Natural killer cell treated with Interleukin-12 subunit alpha and Interleukin-12 subunit beta and Interleukin-15 and Interleukin-18, amount 100 ng/mL, for 72 hours (primary cell): ENCODE measurements at regions not wholly inside any gene's neighbourhood (a gene's known extent, or its start where the extent isn't known, plus 50 kb on each side); places are given as distances from the start of the nearest gene placed in this dataset.

Experiments
- ATAC-seq, 2 donors: fragments of 150-1000 bp; cut with Tn5 transposase in 1 of 2; sonication (Bioruptor Pico), chemical (Tn5 transposase) in 1 of 2; 2 replicates each; pipeline ENCODE4 v1.10.0; 2021
- DNase-seq: peaks from one replicate; pipeline ENCODE4 v3.0.0; 2022; ENCODE audit warnings: low spot score
- H3K27ac Mint-ChIP-seq, 2 donors: 1 replicate in 1 of 2; 2 replicates in 1 of 2; pipeline ENCODE4 v1.8.0; 2022; ENCODE audit warnings: mixed read lengths in 2 of 2, mild to moderate bottlenecking in 1 of 2, moderate library complexity in 1 of 2
- H3K27me3 Mint-ChIP-seq, 2 donors: 1 replicate in 1 of 2; 2 replicates in 1 of 2; pipeline ENCODE4 v1.8.0; 2022; ENCODE audit warnings: mixed read lengths in 2 of 2
- H3K36me3 Mint-ChIP-seq: one replicate; pipeline ENCODE4 v1.8.0; 2022; ENCODE audit warnings: mixed read lengths
- H3K4me1 Mint-ChIP-seq, 2 donors: 1 replicate in 1 of 2; 2 replicates in 1 of 2; pipeline ENCODE4 v1.8.0; 2022; ENCODE audit warnings: low read depth in 2 of 2, mixed read lengths in 2 of 2, mild to moderate bottlenecking in 1 of 2
- H3K4me3 Mint-ChIP-seq: one replicate; pipeline ENCODE4 v1.8.0; 2022; ENCODE audit warnings: mixed read lengths
- H3K9me3 Mint-ChIP-seq: 2 replicates; pipeline ENCODE4 v1.8.0; 2022; ENCODE audit warnings: mixed read lengths

DNA sequence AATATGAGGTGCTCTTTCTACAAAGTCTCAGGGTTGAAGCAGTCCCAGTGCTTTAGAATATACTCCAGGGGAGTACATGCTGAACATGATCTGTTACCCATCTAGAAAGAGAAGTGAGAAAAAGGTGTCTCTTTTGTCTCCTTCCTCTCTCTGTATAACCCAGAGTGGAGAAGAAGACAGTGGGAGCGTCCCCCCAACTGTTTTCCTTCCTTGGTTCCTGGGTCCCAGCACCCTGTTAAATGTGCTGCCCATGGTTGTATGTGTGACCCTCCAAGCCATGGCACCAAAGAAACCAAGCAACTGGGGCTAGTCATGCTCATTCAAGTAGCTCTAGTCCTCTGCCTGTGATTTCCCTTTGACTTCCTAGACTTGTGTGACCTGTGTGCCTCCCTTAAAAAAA, 683.7 kb downstream of the TBL1XR1 start:
- Mint-ChIP-seq H3K36me3 (peaks cover 24% of the 10 kb centered on the region), H3K9me3 (peaks cover 18% of the 10 kb centered on the region), H3K27me3 (no peaks in the 10 kb centered on the region), H3K27ac (no peak overlapping the region), H3K4me1 (no peaks in the 10 kb centered on the region), H3K4me3 (no peak overlapping the region)
- ATAC-seq (no peak), DNase-seq (no peak)

DNA sequence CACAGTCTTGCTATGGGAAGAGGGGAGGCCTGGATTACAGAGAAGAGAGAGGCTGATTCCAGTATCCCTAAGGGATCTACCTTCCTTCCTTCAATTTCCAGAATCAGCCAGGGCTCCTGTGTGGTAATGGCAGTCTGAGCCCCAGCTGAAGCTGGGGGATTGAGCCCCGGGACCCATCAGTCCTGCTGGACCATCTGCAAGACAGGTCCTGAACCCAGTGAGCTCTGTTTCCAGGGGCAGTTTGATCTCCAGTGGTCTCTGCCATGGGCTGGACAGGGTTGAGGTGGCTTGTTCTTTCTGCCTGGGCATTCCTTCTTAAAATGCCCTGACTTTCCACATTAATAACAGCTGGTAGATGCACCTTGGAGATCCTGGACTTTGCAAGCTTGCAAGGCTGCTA, 685.2 kb downstream of the TBL1XR1 start:
- H3K27me3 Mint-ChIP-seq, result no peaks in the 10 kb centered on the region

DNA sequence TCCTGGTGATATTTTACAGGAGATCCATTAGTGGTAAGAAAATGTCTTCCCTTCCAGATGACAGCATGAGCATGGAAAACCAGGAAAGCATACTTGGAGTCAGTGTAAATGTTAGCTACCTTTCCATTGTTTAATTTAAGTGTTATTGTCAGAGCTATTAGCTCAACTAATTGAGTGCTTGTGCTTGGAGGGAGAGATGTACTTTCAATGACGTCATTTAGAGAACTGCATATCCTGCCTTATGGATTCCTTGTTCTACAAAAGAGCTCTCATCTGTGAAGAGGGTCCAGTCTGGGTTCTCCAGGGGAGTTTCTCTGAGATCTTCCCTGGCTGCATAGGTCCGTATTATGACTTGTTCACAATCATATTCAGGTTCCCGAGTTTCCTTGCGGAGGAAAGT, 687.2 kb downstream of the TBL1XR1 start:
- peaks cover 20% of the 10 kb centered on the region for H3K9me3 Mint-ChIP-seq
- no peak for DNase-seq
- peaks cover 24% of the 10 kb centered on the region for H3K36me3 Mint-ChIP-seq
- H3K27me3 Mint-ChIP-seq, result no peaks in the 10 kb centered on the region
- no peak for ATAC-seq
- H3K4me3 Mint-ChIP-seq, result no peak overlapping the region
- no peak overlapping the region for H3K27ac Mint-ChIP-seq
- H3K4me1 Mint-ChIP-seq, result no peaks in the 10 kb centered on the region

More for the DNA sequence above, 685.2 kb downstream of the TBL1XR1 start:
- Mint-ChIP-seq H3K36me3 (peaks cover 24% of the 10 kb centered on the region), H3K4me3 (no peak overlapping the region), H3K27ac (no peak overlapping the region), H3K4me1 (no peaks in the 10 kb centered on the region), H3K9me3 (peaks cover 18% of the 10 kb centered on the region)
- ATAC-seq (no peak), DNase-seq (no peak)

DNA sequence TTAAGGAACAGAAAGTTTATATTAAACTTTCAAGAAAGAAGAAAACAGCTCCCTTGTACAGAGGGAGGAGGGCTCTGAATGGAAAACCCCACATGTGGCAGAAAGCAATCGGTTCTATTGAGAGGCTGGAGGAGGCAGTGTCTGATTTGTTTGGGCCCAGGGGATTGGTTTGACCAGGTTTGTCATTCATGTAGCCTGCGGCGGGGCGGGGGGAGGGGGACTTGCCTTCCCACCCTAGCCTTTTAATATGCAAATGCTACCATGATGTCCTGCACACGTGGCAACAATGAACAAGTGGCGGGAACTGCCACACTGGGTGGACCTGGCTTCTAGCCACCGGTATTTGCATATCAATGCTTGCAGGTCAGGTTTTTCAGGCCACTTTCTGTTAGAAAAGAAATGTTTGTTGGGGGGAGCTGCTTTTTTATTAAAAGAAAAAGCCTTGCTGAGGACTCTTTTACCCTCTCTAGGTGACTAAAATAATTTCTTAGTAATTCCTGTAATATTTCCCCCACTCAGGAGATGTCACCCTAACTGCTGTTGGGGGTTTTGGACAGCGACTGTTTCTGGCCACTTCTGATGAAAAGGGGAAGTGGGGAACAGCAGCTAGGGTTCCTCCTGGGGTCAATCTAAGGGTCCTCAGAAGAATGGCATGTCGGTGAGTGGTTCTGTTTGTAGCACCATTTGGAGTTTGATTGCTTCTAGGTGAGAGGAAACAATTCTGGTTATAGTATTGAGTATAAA, 691.2 kb downstream of the TBL1XR1 start:
- no peak for ATAC-seq
- H3K36me3 Mint-ChIP-seq, result no peaks in the 10 kb centered on the region
- H3K4me1 Mint-ChIP-seq, result no peaks in the 10 kb centered on the region
- H3K27ac Mint-ChIP-seq, result no peak overlapping the region
- H3K9me3 Mint-ChIP-seq, result peaks cover 14% of the 10 kb centered on the region
- DNase-seq, result no peak
- no peaks in the 10 kb centered on the region for H3K27me3 Mint-ChIP-seq
- H3K4me3 Mint-ChIP-seq, result no peak overlapping the region

DNA sequence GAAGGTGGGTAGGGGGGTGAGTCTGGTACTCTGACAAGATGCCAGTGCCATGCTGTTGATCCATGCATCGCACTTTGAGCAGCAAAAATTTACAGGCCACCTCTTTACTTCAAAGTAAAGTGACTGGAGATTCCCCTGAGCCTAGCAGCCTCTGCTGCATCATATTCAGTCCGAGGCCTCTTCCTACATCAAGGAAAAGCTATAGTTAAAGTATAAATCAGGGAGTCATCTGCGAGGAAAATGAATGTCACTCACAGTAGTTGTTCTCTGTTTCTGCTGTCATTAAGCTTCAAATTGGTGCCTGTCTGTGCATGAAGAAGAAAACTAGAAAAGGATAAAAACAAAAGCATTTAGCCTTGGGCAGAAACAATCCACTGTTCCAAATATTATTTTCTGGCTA, 706.2 kb downstream of the TBL1XR1 start:
- Mint-ChIP-seq H3K27ac (no peak overlapping the region), H3K36me3 (no peaks in the 10 kb centered on the region), H3K4me1 (no peaks in the 10 kb centered on the region), H3K27me3 (no peaks in the 10 kb centered on the region), H3K9me3 (peaks cover 13% of the 10 kb centered on the region), H3K4me3 (no peak overlapping the region)
- ATAC-seq, result no peak
- no peak for DNase-seq

DNA sequence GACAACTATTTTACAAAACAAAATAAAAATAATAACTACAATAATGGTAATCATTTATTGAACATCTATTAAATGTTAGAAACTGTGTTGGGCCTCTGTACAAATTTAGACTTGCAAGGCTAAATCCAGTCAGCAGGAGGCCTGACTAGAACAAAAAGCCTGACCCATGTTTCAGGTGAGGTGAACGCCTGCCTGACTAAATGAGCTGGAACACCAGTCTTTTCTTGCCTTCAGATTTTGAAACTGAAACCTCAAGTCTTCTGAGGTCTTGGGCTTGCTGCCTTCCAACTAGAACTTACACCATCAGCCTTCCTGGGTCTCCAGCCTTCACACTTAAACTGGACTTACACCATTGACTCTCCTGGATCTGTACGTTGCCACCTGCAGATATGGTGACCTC, 706.9 kb downstream of the TBL1XR1 start:
- no peak for ATAC-seq
- H3K9me3 Mint-ChIP-seq, result peaks cover 13% of the 10 kb centered on the region

DNA sequence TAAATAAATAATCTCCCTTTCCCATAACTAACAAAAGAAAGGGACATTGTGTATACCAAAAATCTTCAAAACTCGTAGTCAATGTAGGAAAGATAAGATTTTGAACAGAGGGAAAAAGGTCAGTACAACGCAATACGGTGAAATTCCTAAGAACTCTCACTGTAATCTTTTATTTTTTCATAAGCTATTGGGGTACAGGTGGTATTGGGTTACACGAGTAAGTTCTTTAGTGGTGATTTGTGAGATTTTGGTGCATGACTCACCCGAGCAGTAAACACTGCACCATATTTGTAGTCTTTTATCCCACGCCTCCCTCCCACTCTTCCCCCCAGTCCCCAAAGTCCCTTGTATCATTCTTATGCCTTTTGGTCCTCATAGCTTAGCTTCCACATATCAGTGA, 718.0 kb downstream of the TBL1XR1 start:
- H3K27me3 Mint-ChIP-seq, result no peaks in the 10 kb centered on the region

More for the DNA sequence above, 706.9 kb downstream of the TBL1XR1 start:
- Mint-ChIP-seq H3K27me3 (no peaks in the 10 kb centered on the region), H3K36me3 (no peaks in the 10 kb centered on the region), H3K4me1 (no peaks in the 10 kb centered on the region), H3K4me3 (no peak overlapping the region), H3K27ac (no peak overlapping the region)
- DNase-seq, result no peak

DNA sequence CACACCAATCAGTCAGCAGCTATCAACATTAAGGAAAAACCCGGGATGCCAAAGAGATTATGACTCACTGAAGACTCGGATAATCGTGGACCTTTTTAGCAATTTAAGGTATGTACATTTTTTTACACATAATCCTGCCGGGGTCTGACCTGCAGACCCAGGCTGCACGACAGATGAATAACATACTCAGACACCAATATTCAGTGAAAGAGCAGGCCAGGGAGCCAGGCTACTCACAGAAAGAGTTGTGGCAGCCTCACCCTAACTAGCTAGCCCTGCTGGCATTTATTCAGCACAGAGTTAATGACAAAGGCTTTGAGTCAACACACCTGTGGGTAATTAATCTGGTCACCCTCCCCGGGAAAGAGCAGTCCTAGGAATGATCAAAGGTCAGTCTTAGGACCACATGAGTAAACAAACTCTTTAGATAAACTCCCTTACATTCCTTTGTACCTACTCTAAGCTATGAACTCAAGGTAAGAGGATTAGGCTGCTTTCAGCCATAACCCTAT, 727.5 kb downstream of the TBL1XR1 start:
- Mint-ChIP-seq H3K4me3 (no peak overlapping the region), H3K36me3 (no peaks in the 10 kb centered on the region), H3K4me1 (no peaks in the 10 kb centered on the region), H3K27me3 (no peaks in the 10 kb centered on the region), H3K9me3 (peaks cover 12% of the 10 kb centered on the region), H3K27ac (no peak overlapping the region)
- DNase-seq (no peak), ATAC-seq (no peak)

More for the DNA sequence above, 718.0 kb downstream of the TBL1XR1 start:
- no peak overlapping the region for H3K27ac Mint-ChIP-seq
- DNase-seq (no peak), ATAC-seq (no peak)
- H3K4me1 Mint-ChIP-seq, result no peaks in the 10 kb centered on the region
- H3K36me3 Mint-ChIP-seq, result peaks cover 5% of the 10 kb centered on the region
- peaks cover 38% of the 10 kb centered on the region for H3K9me3 Mint-ChIP-seq
- H3K4me3 Mint-ChIP-seq, result no peak overlapping the region

DNA sequence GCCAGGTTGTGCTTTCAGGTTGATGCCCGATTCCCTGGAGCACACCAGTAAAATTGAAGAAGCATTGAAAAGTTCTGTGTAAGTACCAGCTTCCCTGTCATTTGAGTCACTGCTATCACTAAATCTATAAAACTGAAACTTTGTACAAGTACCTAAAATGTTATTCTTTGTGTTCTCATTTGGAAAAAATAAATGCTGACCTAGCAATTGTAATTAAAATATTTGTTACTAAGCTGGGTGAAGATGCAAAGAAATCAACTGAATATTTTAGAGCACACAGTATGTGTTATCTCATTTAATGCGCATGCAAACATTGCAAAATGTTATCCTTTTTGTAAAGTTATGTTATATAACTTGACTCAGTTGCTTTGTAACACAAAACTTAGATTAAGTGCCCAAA, 733.7 kb downstream of the TBL1XR1 start:
- DNase-seq (no peak), ATAC-seq (no peak)
- no peaks in the 10 kb centered on the region for H3K27me3 Mint-ChIP-seq
- H3K4me1 Mint-ChIP-seq, result no peaks in the 10 kb centered on the region
- H3K9me3 Mint-ChIP-seq, result peaks cover 18% of the 10 kb centered on the region
- no peaks in the 10 kb centered on the region for H3K36me3 Mint-ChIP-seq
- no peak overlapping the region for H3K27ac Mint-ChIP-seq
- H3K4me3 Mint-ChIP-seq, result no peak overlapping the region

DNA sequence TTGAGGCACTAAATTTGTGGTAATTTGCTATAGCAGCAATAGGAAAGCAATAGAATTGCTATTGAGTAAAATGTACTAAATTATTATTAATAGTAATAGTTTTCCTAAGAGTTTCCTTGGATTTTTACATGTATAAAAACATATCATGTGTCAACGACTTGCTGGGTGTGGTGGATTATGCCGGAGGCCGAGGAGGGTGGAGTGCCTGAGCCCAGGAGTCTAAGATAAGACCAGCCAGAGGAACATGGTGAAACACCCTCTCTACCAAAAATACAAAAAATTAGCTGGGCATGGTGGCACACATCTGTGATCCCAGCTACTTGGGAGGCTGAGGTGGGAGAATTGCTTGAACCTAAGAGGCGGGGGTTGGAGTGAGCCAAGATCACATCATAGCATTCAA, 749.9 kb downstream of the TBL1XR1 start:
- peaks cover 7% of the 10 kb centered on the region for H3K36me3 Mint-ChIP-seq
- H3K4me3 Mint-ChIP-seq, result no peak overlapping the region
- peaks cover 9% of the 10 kb centered on the region for H3K9me3 Mint-ChIP-seq
- DNase-seq, result no peak
- H3K27ac Mint-ChIP-seq, result no peak overlapping the region
- no peaks in the 10 kb centered on the region for H3K27me3 Mint-ChIP-seq
- no peak for ATAC-seq
- H3K4me1 Mint-ChIP-seq, result no peaks in the 10 kb centered on the region

DNA sequence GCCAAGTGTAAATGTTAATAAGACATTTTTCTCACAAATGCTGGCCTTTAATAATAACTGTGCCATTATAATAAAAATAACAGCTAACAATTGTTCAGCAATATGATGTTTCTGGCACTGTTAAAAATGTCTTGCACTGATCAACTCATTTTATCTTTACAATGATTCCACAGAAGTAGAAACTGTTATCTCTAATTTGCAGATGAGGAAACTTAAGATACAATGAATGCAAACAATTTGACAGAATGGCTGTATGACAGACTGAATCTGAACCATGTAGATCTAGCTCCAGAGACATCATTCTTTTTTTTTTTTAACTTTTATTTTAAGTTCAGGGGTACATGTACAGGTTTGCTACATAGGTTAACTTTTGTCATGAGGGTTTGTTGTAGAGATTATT, 755.0 kb downstream of the TBL1XR1 start:
- ATAC-seq, result no peak
- no peak overlapping the region for H3K4me3 Mint-ChIP-seq
- H3K27ac Mint-ChIP-seq, result no peak overlapping the region
- H3K4me1 Mint-ChIP-seq, result no peaks in the 10 kb centered on the region
- no peak for DNase-seq
- no peaks in the 10 kb centered on the region for H3K27me3 Mint-ChIP-seq
- peaks cover 6% of the 10 kb centered on the region for H3K9me3 Mint-ChIP-seq
- H3K36me3 Mint-ChIP-seq, result no peaks in the 10 kb centered on the region

DNA sequence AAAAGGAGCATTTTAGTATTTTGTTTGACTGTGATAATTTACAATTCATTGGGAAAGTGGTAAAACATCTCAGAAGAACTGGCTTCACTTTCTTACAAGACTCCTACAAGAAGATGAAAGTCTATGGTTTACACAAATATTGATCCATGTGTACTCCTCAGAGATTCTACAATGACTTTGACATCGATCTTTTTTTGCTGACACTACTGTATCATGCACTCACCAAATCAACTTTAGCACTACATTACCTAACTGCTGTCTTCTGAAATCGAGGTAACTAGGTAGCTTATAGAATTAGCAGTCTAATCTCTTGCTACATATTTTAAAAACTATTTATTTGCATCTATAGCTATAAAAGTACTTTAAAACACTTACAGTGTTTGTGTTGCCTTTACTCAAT, 757.6 kb downstream of the TBL1XR1 start:
- ATAC-seq (no peak), DNase-seq (no peak)
- H3K36me3 Mint-ChIP-seq, result no peaks in the 10 kb centered on the region
- H3K9me3 Mint-ChIP-seq, result peaks cover 3% of the 10 kb centered on the region
- H3K27ac Mint-ChIP-seq, result no peak overlapping the region
- no peak overlapping the region for H3K4me3 Mint-ChIP-seq
- no peaks in the 10 kb centered on the region for H3K27me3 Mint-ChIP-seq
- no peaks in the 10 kb centered on the region for H3K4me1 Mint-ChIP-seq

DNA sequence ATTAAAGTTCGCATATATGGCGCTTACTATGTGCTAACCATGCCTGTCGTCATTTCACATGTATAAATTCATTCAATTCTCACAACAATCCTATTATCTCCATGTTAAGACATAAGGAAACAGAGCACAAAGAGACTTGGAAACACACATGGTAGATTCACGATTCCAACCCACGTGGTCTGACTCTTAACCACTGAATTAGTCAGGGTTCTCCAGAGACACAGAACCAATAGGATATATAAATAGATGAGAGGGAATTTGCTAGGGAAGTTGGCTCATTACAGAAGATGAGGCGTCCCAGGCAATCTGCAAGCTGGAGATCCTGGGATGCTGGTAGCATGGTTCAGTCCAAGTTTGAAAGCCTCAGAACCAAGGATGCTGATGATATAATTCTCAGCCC, 765.3 kb downstream of the TBL1XR1 start:
- no peaks in the 10 kb centered on the region for H3K4me1 Mint-ChIP-seq
- no peaks in the 10 kb centered on the region for H3K27me3 Mint-ChIP-seq
- H3K9me3 Mint-ChIP-seq, result peaks cover 7% of the 10 kb centered on the region
- H3K36me3 Mint-ChIP-seq, result no peaks in the 10 kb centered on the region
- no peak overlapping the region for H3K27ac Mint-ChIP-seq
- ATAC-seq, result no peak
- no peak for DNase-seq
- no peak overlapping the region for H3K4me3 Mint-ChIP-seq

DNA sequence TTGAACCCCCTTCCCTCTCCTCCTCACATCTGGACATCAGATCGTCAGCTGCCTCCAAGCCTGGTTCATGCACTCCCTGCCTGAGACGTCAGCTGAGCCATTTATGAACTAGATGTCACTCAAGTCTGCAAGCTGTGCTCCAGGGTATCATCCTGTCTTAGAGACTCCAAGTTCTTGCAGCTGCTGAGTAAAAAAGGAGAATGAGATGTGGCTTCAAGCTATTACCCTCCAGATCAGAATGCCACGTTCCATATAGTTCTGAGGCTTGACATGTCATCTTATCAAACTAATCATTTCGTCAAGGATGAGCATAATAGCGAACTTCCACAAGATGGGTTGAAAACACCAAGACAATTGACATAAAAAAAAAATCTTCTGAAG, 766.3 kb downstream of the TBL1XR1 start:
- no peak for DNase-seq
- ATAC-seq, result no peak
- no peak overlapping the region for H3K27ac Mint-ChIP-seq
- H3K4me3 Mint-ChIP-seq, result no peak overlapping the region
- H3K27me3 Mint-ChIP-seq, result no peaks in the 10 kb centered on the region
- peaks cover 7% of the 10 kb centered on the region for H3K9me3 Mint-ChIP-seq
- H3K4me1 Mint-ChIP-seq, result no peaks in the 10 kb centered on the region
- H3K36me3 Mint-ChIP-seq, result no peaks in the 10 kb centered on the region
